ENCODE measurements at regions not wholly inside any gene's neighbourhood (a gene's known extent, or its start where the extent isn't known, plus 50 kb on each side); places are given as distances from the start of the nearest gene placed in this dataset.

GRCh38 chr3:144466540-144466939 lies 494.9 kb downstream of the DIPK2A start:
- H3K4me3 Mint-ChIP-seq: no peak overlapping the region
- H3K27me3 Mint-ChIP-seq (ENCODE audit: low read depth in 3 of 3): peaks cover 0 to 1% (median 0%) of the 10 kb centered on the region in 3 donors

DNA sequence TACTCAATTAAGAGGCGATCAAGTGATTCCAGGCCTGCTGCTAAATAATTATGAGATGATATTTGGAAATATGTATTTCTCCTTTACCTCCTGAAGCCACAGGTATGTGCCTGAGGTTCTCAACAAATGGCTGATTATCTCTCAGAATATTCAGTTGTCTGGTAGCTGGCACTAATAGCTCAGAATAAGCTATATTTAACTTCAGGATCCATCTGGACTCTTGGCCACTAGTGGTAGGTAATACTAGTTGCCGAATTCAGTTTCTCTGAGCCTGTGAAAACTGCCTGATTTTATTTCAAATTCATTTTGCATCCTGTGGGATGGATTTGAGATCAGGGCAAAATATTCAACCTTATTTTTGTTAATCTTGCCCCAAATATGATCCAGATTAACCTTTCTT lies 499.0 kb downstream of the DIPK2A start:
- Mint-ChIP-seq H3K27ac (no peak overlapping the region), H3K27me3 (ENCODE audit: low read depth in 3 of 3) (no peaks in the 10 kb centered on the region), H3K36me3 (no peaks in the 10 kb centered on the region), H3K4me1 (no peaks in the 10 kb centered on the region), H3K4me3 (no peak overlapping the region), H3K9me3 (peaks cover 0 to 3% (median 0%) of the 10 kb centered on the region in 7 donors)
- Histone ChIP-seq H3K4me3 (replicated peaks in 1 of 3; ENCODE audit: low read depth in 2 of 3, low read length in 3 of 3) (no peak overlapping the region), H2AFZ (ENCODE audit: insufficient read depth, low read depth, low read length, poor library complexity, severe bottlenecking) (no peak overlapping the region), H3K36me3 (replicated peaks in 1 of 2; ENCODE audit: control insufficient read depth in 1 of 2, insufficient read depth in 2 of 2, low read length in 2 of 2) (no peaks in the 10 kb centered on the region), H4K20me1 (ENCODE audit: insufficient read depth, low read length) (no peaks in the 10 kb centered on the region), H3K9me3 (replicated peaks in 1 of 2; ENCODE audit: control insufficient read depth in 1 of 2, insufficient read depth in 1 of 2, low read length in 2 of 2) (no peaks in the 10 kb centered on the region), H3K4me1 (ENCODE audit: control insufficient read depth in 1 of 2, insufficient read depth in 2 of 2, low read length in 2 of 2) (no peaks in the 10 kb centered on the region), H3K27me3 (ENCODE audit: control insufficient read depth in 2 of 2, insufficient read depth in 2 of 2, low read length in 2 of 2) (no peaks in the 10 kb centered on the region), H3K27ac (ENCODE audit: low read depth in 1 of 2, low read length in 2 of 2) (no peak overlapping the region), H3K4me2 (replicated peaks; ENCODE audit: extremely low read depth, low read length, poor library complexity, severe bottlenecking) (no peak overlapping the region), H3K79me2 (ENCODE audit: insufficient read depth, low read length) (no peaks in the 10 kb centered on the region), H3K9ac (ENCODE audit: insufficient read depth, low read length, poor library complexity, severe bottlenecking) (no peak overlapping the region)
- DNase-seq: no peak
- intact Hi-C loops (cut with micrococcal nuclease): no loop called here
- no CpG with 5 or more reads among the region's 2 CpGs for WGBS (ENCODE audit: insufficient coverage)
- TF ChIP-seq CTCF (IDR thresholded peaks at IDR 0.05): no peak

More at GRCh38 chr3:144466540-144466939, 494.9 kb downstream of the DIPK2A start:
- no peaks in the 10 kb centered on the region for H3K36me3 ChIP-seq (replicated peaks in 1 of 2; ENCODE audit: control insufficient read depth in 1 of 2, insufficient read depth in 2 of 2, low read length in 2 of 2)
- Mint-ChIP-seq H3K36me3 (no peaks in the 10 kb centered on the region), H3K9me3 (peaks cover 0 to 3% (median 0%) of the 10 kb centered on the region in 7 donors), H3K27ac (no peak overlapping the region), H3K4me1 (no peaks in the 10 kb centered on the region)
- no peaks in the 10 kb centered on the region for H3K4me1 ChIP-seq (ENCODE audit: control insufficient read depth in 1 of 2, insufficient read depth in 2 of 2, low read length in 2 of 2)
- no peaks in the 10 kb centered on the region for H3K9me3 ChIP-seq (replicated peaks in 1 of 2; ENCODE audit: control insufficient read depth in 1 of 2, insufficient read depth in 1 of 2, low read length in 2 of 2)
- no peak for TF ChIP-seq CTCF (IDR thresholded peaks at IDR 0.05)
- H2AFZ ChIP-seq (ENCODE audit: insufficient read depth, low read depth, low read length, poor library complexity, severe bottlenecking): no peak overlapping the region
- H3K4me2 ChIP-seq (replicated peaks; ENCODE audit: extremely low read depth, low read length, poor library complexity, severe bottlenecking): no peak overlapping the region
- no peak overlapping the region for H3K4me3 ChIP-seq (replicated peaks in 1 of 3; ENCODE audit: low read depth in 2 of 3, low read length in 3 of 3)
- no peaks in the 10 kb centered on the region for H3K79me2 ChIP-seq (ENCODE audit: insufficient read depth, low read length)
- no peaks in the 10 kb centered on the region for H4K20me1 ChIP-seq (ENCODE audit: insufficient read depth, low read length)
- no CpG with 5 or more reads among the region's 2 CpGs for WGBS (ENCODE audit: insufficient coverage)
- intact Hi-C loops (cut with micrococcal nuclease): no loop called here
- DNase-seq: no peak
- no peaks in the 10 kb centered on the region for H3K27me3 ChIP-seq (ENCODE audit: control insufficient read depth in 2 of 2, insufficient read depth in 2 of 2, low read length in 2 of 2)
- H3K9ac ChIP-seq (ENCODE audit: insufficient read depth, low read length, poor library complexity, severe bottlenecking): no peak overlapping the region
- H3K27ac ChIP-seq (ENCODE audit: low read depth in 1 of 2, low read length in 2 of 2): no peak overlapping the region

Data from CD14-positive monocyte (primary cell).